HUES48 (cell line): ENCODE measurements at regions not wholly inside any gene's neighbourhood (a gene's known extent, or its start where the extent isn't known, plus 50 kb on each side); places are given as distances from the start of the nearest gene placed in this dataset.
"Not testable (repeated sequence)": the region's sequence is repeated elsewhere in the genome, so short reads cannot be mapped to it uniquely, and the experiment has no call there.

Source experiments
- H3K27ac ChIP-seq: one replicate; pipeline ENCODE4 v1.7.0; 2013; ENCODE audit warnings: low read depth, low read length, inconsistent platforms
- H3K27me3 ChIP-seq: 2 replicates; pipeline ENCODE4 v1.6.1; 2013; ENCODE audit warnings: mild to moderate bottlenecking, low read length; ENCODE audit not compliant: control insufficient read depth, insufficient read depth
- H3K36me3 ChIP-seq: 2 replicates; pipeline ENCODE4 v1.6.1; 2013; ENCODE audit warnings: low read length; ENCODE audit not compliant: control insufficient read depth, insufficient read depth
- H3K4me1 ChIP-seq: 2 replicates; pipeline ENCODE4 v1.6.1; 2013; ENCODE audit warnings: mild to moderate bottlenecking, low read length; ENCODE audit not compliant: control insufficient read depth, insufficient read depth
- H3K4me3 ChIP-seq: 2 replicates; pipeline ENCODE4 v1.5.1; 2013; ENCODE audit warnings: mild to moderate bottlenecking, low read depth, low read length
- H3K9ac ChIP-seq: 2 replicates; pipeline ENCODE4 v1.6.1; 2013; ENCODE audit warnings: mild to moderate bottlenecking, low read depth, low read length, moderate library complexity
- H3K9me3 ChIP-seq: 2 replicates; pipeline ENCODE4 v1.6.1; 2013; ENCODE audit warnings: low read length; ENCODE audit not compliant: control insufficient read depth, insufficient read depth

DNA sequence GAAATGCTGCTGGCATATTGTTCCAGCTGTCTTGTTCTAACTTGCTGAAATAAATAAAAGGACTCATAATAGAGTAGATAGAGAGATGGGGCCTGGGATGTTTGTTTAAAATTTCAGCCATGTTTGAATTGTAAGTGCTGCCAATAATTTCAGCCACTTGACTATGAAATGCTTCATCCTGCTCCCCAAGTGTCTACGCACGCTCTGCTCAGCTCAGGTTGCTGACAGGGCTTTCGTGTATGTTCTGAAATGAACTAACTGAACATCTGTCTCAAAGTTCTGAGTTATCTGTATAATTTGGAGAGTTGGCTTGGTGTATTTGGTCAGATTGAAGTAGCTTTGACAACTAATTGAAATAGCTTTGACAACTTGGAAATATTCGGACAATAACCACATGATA lies 387.8 kb downstream of the BMP2 start:
- Histone ChIP-seq H3K27me3 (no peaks in the 10 kb centered on the region), H3K9ac (no peak overlapping the region), H3K36me3 (no peaks in the 10 kb centered on the region), H3K4me3 (no peak overlapping the region), H3K9me3 (no peaks in the 10 kb centered on the region), H3K27ac (no peak overlapping the region), H3K4me1 (no peaks in the 10 kb centered on the region)

DNA sequence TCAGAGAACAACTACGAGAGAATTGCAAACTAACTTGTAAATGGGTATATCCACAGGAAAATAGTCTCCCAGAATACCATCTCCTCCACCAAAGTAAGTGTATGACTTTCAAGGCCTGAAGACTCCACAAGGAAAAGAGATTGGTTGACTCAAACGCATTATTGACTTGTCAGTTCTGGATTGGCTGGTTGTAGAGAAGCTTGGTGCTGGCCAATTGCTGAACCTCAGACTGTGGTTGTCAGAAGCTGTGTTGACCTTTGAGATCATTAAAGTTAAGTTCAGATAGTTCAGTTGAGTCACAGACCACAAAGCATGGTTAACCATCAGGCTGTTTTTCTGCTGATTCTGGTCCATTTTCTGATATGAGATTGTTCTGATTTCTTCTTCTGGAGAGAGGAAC lies 388.3 kb downstream of the BMP2 start:
- no peaks in the 10 kb centered on the region for H3K36me3 ChIP-seq
- no peak overlapping the region for H3K9ac ChIP-seq
- H3K9me3 ChIP-seq, result no peaks in the 10 kb centered on the region
- no peaks in the 10 kb centered on the region for H3K27me3 ChIP-seq
- H3K4me3 ChIP-seq, result no peak overlapping the region
- H3K27ac ChIP-seq, result no peak overlapping the region
- H3K4me1 ChIP-seq, result no peaks in the 10 kb centered on the region

DNA sequence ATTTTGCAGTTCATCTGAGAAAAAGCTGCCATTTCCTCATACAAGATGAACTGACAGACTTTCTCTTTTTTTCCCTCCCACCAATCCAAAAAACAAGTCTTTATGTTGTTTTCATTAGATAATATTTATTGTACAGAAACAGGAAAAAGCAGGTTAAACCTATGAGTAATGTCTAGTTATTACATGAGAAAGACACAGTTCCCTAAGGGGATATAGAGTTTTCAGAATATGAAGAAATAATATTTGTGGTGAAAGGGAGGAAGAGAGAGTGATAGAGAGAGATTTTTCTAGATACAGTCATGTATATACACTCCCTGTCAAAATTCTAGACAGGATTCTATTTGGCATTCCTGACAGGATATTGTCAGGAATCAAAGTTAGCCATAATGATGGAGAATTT lies 392.4 kb downstream of the BMP2 start:
- H3K27me3 ChIP-seq, result no peaks in the 10 kb centered on the region
- H3K27ac ChIP-seq, result no peak overlapping the region
- no peaks in the 10 kb centered on the region; the same call in 1 of the 2 replicates for H3K9me3 ChIP-seq
- no peaks in the 10 kb centered on the region for H3K36me3 ChIP-seq
- no peak overlapping the region for H3K4me3 ChIP-seq
- H3K4me1 ChIP-seq, result no peaks in the 10 kb centered on the region
- no peak overlapping the region for H3K9ac ChIP-seq

DNA sequence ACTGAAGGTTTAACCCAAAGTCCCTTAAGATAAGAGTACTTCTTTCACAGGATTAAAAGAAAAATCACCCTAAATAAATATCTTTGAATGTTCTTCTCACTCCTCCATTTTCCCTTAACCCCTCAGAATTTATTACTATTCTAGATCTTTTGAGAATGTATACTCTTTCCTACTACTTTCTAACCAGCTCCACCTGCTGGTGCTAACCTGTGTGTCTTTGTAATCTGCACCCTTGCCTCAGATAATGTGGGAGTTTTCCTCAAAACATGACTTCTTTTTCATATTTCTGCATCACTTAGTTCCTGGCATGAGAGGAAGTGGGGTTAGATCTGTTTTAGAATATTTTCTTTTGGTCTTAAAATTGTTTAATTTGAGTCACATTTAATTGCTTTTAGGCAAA lies 394.2 kb downstream of the BMP2 start:
- Histone ChIP-seq H3K27ac (no peak overlapping the region), H3K27me3 (no peaks in the 10 kb centered on the region), H3K9ac (no peak overlapping the region), H3K9me3 (no peaks in the 10 kb centered on the region; the same call in 1 of the 2 replicates), H3K4me1 (no peaks in the 10 kb centered on the region), H3K4me3 (no peak overlapping the region), H3K36me3 (no peaks in the 10 kb centered on the region)

DNA sequence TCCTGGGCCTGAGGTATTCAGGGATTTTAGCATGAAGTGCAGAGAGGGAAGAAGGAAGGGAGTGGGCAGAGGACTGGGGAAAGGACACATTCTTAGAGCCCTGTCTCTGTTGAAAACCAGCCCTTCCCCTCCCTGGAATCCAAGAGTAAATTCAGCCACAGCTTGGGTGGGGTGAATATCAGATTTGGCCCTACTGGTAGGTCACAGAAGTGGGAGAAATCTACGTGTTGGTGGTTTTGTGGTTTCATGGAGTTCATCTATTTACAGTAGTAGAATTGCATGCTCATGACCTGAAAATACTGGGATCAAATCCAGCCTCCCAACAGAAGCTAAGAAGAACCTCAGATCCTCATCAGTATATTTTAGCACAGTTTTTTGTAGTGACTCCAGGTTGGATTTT lies 404.4 kb downstream of the BMP2 start:
- no peak overlapping the region for H3K27ac ChIP-seq
- no peaks in the 10 kb centered on the region for H3K27me3 ChIP-seq
- no peaks in the 10 kb centered on the region for H3K36me3 ChIP-seq
- H3K9me3 ChIP-seq, result peaks cover 6% of the 10 kb centered on the region
- H3K4me3 ChIP-seq, result no peak overlapping the region
- no peaks in the 10 kb centered on the region for H3K4me1 ChIP-seq
- H3K9ac ChIP-seq, result no peak overlapping the region

DNA sequence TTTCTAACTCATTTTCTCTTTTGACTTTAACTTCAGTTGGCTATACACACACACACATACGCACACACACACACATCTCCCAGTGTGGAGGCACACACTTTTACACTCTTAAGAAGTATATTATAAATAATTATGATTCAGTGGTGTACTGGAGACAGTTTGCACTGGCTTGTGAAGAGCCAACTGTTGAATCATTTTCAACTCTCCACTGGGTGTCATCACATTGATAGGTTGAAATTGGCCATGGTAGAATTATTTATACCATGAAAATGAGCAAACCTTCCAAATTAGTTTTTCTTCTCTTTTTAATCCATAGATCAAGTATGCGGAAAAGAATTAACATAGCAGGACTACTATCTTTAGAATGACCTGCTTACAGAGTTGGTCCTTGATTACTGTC lies 407.1 kb downstream of the BMP2 start:
- H3K27ac ChIP-seq, result no peak overlapping the region
- no peak overlapping the region for H3K4me3 ChIP-seq
- no peak overlapping the region for H3K9ac ChIP-seq
- H3K36me3 ChIP-seq, result no peaks in the 10 kb centered on the region
- H3K27me3 ChIP-seq, result no peaks in the 10 kb centered on the region
- H3K9me3 ChIP-seq, result peaks cover 20% of the 10 kb centered on the region
- H3K4me1 ChIP-seq, result no peaks in the 10 kb centered on the region

DNA sequence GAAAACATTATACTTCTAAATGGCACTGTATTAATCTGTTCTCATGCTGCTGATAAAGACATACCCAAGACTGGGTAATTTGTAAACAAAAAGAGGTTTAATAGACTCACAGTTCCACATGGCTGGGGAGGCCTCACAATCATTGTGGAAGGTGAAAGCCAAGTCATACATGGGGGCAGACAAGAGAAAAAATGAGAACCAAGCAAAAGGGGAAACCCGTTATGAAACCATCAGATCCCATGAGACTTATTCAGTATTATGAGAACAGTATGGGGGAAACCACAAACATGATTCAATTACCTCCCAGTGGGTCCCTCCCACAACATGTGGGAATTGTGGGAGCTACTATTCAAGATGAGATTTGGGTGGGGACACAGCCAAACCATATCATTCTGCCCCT lies 408.3 kb downstream of the BMP2 start:
- H3K27me3 ChIP-seq, H3K9ac ChIP-seq, H3K27ac ChIP-seq, H3K36me3 ChIP-seq, H3K4me3 ChIP-seq, H3K4me1 ChIP-seq: not testable (repeated sequence)
- peaks cover 20% of the 10 kb centered on the region for H3K9me3 ChIP-seq

DNA sequence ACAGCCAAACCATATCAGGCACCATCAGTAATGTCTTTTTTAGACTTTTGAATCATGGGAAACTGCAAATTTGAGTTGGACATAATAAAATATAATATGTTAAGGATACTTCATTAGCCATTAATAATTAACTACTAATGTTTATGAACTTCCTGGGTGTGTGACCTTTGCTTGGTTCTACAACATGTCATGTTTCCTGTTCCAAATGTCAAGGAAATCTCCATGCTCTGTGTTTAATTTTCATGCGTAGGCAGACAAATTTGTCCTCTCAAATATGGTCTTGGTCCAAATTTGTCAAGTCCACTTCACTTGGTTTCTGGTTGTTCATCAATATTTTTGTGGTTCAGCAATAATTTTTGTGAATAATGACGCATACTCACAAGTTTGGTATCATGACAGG lies 410.5 kb downstream of the BMP2 start:
- Histone ChIP-seq H3K4me1 (no peaks in the 10 kb centered on the region), H3K9me3 (peaks cover 20% of the 10 kb centered on the region), H3K27me3 (no peaks in the 10 kb centered on the region), H3K4me3 (no peak overlapping the region), H3K36me3 (no peaks in the 10 kb centered on the region), H3K27ac (no peak overlapping the region), H3K9ac (no peak overlapping the region)

DNA sequence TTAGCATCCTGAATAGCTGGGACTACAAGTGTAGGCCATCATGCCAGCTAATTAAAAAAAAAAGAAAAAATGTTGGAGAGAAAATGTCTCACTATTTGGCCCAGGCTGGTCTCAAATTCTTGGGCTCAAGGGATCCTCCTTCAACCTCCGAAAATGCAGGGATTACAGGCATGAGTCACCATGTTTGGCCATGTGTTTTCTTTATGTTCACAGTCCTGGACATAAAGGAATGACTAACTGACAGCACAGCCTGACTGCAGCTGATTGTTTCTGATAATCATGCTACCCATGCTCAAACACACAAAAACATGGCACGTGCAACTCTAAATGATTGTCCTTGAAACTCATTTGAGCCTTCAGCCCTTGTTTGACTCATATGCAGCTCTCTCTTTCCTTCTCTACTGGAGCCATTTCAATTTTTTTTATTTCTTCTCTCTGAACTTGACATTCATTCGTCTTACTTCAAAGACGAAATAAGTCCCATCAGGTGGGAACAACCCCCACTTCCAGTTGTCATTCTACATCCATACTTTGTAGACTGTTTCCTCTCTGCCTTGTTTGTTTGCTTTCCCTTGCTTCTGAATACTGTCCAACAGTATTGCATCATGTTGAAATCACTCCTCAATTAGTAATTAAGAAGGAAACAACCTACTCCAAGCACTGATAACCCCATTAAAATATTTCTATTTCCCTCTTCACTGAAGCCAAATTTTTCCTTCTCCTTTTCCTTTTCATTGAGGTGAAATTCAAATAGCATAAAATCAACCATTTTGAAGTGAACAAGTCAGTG lies 413.0 kb downstream of the BMP2 start:
- H3K36me3 ChIP-seq, result no peaks in the 10 kb centered on the region
- H3K27me3 ChIP-seq, result no peaks in the 10 kb centered on the region
- no peak overlapping the region for H3K4me3 ChIP-seq
- H3K4me1 ChIP-seq, result no peaks in the 10 kb centered on the region
- H3K27ac ChIP-seq, result no peak overlapping the region
- H3K9me3 ChIP-seq, result peaks cover 20% of the 10 kb centered on the region
- H3K9ac ChIP-seq, result no peak overlapping the region

DNA sequence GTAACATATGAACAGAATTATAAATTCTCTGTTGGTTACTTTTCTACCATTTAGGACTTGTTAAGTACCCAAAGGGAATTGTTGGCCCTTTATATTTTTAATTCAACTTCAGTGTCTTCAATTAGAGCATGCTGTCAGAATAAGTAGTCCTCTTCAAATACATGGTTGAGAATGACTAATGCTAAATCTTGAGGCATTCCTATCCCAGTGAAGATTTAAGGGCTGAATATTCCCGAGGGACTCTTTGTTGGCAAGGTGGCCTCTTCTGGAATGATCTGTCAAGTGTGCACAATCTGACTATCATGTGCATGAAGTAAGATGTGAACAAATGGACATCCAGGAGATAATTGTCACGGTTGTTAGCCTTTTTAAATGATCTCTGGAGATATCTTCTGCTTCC lies 421.7 kb downstream of the BMP2 start:
- no peak overlapping the region for H3K27ac ChIP-seq
- no peaks in the 10 kb centered on the region for H3K4me1 ChIP-seq
- no peak overlapping the region for H3K4me3 ChIP-seq
- H3K36me3 ChIP-seq, result no peaks in the 10 kb centered on the region
- no peaks in the 10 kb centered on the region for H3K27me3 ChIP-seq
- no peaks in the 10 kb centered on the region for H3K9me3 ChIP-seq
- H3K9ac ChIP-seq, result no peak overlapping the region

DNA sequence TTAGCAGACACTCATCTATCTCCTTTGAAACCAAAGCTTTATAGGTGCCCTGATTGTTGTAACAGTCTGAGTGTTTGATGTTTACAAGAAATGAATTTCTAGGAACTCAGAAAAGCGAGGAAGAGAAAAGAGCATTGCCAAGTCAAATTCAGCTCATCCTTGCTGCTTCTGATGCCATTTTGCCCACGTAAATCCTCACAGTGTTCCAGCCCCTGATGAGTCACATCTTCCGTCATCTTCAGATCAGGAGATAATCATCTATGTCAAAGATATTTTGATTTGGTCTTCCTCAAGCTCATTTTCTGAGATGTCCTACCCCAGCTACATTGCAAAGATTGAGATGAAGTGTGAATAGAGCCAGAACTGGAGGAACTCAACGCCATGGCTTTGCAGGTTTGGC lies 426.2 kb downstream of the BMP2 start:
- no peak overlapping the region for H3K27ac ChIP-seq
- no peaks in the 10 kb centered on the region for H3K4me1 ChIP-seq
- H3K27me3 ChIP-seq, result no peaks in the 10 kb centered on the region
- H3K4me3 ChIP-seq, result no peak overlapping the region
- no peaks in the 10 kb centered on the region for H3K9me3 ChIP-seq
- H3K9ac ChIP-seq, result no peak overlapping the region
- H3K36me3 ChIP-seq, result no peaks in the 10 kb centered on the region
